GM12872 (cell line): ENCODE measurements at regions not wholly inside any gene's neighbourhood (a gene's known extent, or its start where the extent isn't known, plus 50 kb on each side); places are given as distances from the start of the nearest gene placed in this dataset.

Experiments
- TF ChIP-seq, protein P1 (sequence below): IDR thresholded peaks from 3 replicates; pipeline ENCODE4 v1.5.1; 2011; ENCODE audit warnings: low read depth, mild to moderate bottlenecking, low read length, moderate library complexity; ENCODE audit not compliant: insufficient read depth

DNA sequence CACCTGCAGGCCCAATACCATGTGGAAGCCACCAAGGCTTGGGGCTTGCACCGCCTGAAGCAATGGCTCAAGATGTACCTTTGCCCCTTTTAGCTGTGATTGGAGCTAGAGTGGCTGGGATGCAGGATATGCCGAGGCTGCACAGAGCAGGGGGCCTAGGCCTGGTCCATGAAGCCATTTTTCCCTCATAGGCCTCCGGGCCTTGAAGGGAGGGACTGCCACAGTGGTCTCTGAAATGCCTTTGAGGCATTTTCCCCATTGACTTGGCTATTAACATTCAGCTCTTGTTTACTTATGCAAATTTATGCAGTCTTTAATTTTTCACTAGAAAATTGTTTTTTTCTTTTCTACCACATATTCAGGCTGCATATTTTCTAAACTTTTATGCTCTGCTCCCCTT lies 203.2 kb upstream of the HHIP start:
- TF ChIP-seq, protein P1, sequence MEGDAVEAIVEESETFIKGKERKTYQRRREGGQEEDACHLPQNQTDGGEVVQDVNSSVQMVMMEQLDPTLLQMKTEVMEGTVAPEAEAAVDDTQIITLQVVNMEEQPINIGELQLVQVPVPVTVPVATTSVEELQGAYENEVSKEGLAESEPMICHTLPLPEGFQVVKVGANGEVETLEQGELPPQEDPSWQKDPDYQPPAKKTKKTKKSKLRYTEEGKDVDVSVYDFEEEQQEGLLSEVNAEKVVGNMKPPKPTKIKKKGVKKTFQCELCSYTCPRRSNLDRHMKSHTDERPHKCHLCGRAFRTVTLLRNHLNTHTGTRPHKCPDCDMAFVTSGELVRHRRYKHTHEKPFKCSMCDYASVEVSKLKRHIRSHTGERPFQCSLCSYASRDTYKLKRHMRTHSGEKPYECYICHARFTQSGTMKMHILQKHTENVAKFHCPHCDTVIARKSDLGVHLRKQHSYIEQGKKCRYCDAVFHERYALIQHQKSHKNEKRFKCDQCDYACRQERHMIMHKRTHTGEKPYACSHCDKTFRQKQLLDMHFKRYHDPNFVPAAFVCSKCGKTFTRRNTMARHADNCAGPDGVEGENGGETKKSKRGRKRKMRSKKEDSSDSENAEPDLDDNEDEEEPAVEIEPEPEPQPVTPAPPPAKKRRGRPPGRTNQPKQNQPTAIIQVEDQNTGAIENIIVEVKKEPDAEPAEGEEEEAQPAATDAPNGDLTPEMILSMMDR: no peak

DNA sequence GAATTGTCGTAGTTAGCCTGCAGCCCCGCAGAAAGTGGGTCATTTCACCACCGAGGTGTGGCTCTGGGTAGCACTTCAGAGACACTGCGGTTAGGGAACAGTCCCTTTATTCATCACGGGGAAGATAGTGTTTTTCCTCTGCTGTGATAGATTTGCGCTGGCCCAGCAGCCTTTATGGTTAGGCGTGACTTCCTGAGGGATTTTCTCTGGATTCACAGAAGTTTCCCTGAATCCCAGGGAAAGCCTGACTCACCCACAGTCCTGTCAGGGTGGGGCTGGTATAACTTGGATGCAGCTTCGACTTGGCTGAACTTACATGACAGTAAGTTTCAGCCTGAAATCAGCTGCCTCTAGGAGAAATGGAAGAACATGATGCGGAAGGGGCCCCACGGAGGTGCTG lies 196.3 kb upstream of the HHIP start:
- TF ChIP-seq, protein P1: no peak

DNA sequence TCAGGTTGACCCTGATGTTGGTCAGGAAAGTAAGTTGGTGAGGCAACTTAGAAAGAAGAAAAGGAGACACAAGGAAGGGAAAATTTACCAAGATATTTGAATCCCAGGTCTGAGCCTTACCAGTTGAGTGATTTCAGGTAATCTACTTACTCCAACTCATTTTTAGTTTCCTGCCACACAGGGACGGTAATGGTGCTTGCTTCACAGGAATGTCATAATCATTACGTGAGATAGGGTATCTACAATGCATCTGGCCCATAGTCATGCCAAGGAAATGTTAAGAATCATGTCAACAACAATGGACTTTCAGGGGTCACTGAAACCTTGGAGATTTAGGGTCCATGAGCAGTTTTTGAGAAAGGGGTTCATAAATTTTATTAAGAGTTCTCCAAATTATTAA lies 195.4 kb upstream of the HHIP start:
- TF ChIP-seq, protein P1: no peak

DNA sequence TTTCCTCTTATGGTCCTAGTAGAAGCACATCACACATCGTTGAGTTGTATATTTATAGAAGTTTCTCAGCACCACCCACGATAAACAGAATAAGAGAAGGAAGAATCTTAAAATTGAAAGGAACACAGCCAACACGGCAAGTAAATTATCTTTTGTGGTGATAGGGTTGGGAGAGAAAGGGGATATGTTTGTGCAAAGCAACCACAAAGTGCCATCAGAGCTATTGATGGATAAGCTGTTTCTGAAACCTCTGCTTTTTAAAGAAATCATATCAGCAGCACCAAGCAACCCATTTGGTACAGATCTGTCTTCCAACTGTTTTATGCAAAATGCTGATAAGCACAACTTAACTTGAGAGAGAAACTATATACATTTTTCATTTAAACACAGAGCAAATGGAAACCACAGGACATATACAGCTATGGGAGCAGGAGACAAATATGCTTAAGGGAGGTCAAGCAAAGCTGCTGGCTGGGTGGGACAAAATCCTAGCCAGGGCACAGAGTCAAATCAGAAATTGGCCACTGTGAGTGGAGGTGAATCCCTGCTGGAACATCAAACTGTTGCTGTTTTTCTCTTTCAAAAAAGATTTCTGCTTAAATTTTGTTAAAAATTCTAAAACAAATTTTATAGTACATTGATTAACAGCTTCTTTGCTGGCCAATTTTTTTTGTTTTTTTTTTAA lies 194.0 kb upstream of the HHIP start:
- TF ChIP-seq, protein P1: no peak

DNA sequence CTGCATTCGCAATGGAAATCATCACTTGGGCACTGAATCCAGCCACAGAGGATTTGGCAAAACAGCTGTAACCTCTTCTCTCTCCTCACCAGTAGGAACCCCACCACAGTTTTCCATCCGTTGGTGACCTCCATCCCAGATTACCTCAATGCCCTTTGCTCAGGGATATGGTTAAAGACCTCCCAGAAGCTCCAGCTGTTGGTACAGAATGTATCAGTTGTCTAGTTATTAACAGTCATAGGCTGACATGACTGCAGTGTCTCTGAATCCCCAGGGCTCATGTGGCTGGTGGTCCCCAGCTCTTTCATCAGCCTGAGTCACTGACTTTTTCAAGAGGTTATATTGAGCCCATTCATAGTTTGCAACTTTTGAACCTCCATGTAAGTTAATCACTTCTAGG lies 189.8 kb upstream of the HHIP start:
- TF ChIP-seq, protein P1: no peak

DNA sequence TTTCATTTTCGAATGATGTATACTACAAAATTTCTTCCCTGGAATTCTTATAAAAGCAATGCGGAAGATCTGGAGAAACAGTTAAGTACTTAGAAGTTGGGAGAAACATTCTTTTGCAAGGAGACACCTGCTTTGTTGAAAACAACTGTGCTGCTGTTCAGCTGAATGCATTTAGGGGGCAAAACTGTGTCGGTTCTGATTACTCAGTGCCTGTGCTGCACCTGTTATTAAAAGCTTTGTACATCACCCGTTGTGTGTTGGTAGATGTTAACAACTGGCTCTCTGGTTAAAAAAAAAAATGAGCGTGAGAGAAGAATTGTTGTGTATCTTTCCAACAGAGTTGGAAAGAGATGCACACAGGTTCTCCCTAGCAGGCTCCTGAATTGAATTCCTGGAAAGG lies 184.1 kb upstream of the HHIP start:
- TF ChIP-seq, protein P1: no peak

DNA sequence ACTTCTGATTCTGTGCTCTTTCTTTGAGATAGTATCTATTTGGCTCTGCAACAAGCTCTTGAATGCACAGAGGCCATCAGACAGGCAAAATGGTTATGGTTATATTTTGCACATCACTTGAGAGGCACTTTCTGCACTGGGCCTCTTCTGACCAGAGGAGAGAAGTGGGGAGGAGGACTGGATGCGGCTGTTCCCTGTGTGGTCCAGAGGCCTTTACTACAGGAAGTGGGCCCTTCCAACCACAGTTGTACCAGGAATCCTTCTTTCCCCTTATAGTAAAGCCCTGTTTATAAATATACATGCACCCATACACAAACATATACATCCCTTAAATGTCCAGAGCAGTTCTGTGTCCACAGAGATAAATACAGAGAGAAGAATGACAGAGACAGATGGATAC lies 182.7 kb upstream of the HHIP start:
- TF ChIP-seq, protein P1: no peak
